Esophagus squamous epithelium (tissue), 4 donors: ENCODE measurements at regions not wholly inside any gene's neighbourhood (a gene's known extent, or its start where the extent isn't known, plus 50 kb on each side); places are given as distances from the start of the nearest gene placed in this dataset.

ENCODE experiments used
- POLR2A ChIP-seq, 4 donors: fragments of 450-650 bp; IDR thresholded peaks; one replicate each; pipeline ENCODE4 v1.6.1; 2017; ENCODE audit warnings: antibody characterized with exemption in 4 of 4, mild to moderate bottlenecking in 4 of 4, moderate library complexity in 3 of 4
- TF ChIP-seq, protein P1 (sequence below), 6 experiments: fragments of 450-650 bp in 4 of 6; fragments of 200-600 bp in 2 of 6; sonication (generic) in 2 of 6; IDR thresholded peaks; one replicate each; pipeline ENCODE4 v1.5.1; 2016 to 2019; ENCODE audit warnings: antibody characterized with exemption in 6 of 6, mild to moderate bottlenecking in 4 of 6, moderate library complexity in 4 of 6

DNA sequence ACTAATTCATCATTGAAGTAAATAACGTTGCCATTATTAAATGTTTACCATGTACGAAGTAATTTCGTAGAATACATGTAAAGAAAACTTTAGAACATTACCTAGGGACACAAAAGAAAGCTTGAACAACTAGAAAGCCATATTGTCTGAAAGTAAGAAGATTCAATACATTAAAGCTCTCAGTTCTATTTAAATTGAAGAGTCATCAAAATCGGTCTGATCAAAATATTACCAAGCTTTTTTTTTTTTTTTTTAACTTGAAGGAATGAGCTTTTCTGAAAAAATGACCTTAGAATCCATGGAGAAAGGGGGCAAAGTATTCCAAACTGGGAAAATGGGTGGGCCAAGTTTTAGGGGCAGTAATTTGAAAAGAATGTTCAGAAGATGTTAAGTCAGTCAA, 300.8 kb downstream of the GPD2 start:
- TF ChIP-seq, protein P1, sequence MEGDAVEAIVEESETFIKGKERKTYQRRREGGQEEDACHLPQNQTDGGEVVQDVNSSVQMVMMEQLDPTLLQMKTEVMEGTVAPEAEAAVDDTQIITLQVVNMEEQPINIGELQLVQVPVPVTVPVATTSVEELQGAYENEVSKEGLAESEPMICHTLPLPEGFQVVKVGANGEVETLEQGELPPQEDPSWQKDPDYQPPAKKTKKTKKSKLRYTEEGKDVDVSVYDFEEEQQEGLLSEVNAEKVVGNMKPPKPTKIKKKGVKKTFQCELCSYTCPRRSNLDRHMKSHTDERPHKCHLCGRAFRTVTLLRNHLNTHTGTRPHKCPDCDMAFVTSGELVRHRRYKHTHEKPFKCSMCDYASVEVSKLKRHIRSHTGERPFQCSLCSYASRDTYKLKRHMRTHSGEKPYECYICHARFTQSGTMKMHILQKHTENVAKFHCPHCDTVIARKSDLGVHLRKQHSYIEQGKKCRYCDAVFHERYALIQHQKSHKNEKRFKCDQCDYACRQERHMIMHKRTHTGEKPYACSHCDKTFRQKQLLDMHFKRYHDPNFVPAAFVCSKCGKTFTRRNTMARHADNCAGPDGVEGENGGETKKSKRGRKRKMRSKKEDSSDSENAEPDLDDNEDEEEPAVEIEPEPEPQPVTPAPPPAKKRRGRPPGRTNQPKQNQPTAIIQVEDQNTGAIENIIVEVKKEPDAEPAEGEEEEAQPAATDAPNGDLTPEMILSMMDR (IDR thresholded peaks at IDR 0.05): no peak
- no peak for TF ChIP-seq POLR2A (IDR thresholded peaks at IDR 0.05)
